ENCODE measurements at regions not wholly inside any gene's neighbourhood (a gene's known extent, or its start where the extent isn't known, plus 50 kb on each side); places are given as distances from the start of the nearest gene placed in this dataset.

DNA sequence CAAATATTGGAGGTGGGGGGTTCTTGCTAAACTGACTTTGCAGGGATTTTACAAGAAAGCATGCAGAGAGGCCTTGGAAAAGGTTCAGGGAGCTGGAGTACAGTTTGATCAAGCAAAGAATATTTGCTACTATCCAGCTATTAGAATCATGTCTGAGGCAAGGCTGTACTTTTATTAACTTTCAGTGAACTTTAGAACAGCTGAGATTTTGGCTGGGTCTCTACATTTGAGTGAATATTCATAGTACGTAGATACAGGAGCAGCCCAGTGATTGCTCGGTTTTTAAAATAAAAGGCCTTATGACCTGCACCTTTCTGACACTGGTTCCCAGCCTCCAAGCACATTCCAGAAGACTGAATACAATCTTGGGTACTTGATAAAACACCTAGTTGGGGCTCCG, 496.8 kb upstream of the AKR1E2 start:
- TF ChIP-seq, protein P1, sequence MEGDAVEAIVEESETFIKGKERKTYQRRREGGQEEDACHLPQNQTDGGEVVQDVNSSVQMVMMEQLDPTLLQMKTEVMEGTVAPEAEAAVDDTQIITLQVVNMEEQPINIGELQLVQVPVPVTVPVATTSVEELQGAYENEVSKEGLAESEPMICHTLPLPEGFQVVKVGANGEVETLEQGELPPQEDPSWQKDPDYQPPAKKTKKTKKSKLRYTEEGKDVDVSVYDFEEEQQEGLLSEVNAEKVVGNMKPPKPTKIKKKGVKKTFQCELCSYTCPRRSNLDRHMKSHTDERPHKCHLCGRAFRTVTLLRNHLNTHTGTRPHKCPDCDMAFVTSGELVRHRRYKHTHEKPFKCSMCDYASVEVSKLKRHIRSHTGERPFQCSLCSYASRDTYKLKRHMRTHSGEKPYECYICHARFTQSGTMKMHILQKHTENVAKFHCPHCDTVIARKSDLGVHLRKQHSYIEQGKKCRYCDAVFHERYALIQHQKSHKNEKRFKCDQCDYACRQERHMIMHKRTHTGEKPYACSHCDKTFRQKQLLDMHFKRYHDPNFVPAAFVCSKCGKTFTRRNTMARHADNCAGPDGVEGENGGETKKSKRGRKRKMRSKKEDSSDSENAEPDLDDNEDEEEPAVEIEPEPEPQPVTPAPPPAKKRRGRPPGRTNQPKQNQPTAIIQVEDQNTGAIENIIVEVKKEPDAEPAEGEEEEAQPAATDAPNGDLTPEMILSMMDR (IDR thresholded peaks at IDR 0.05; ENCODE audit: poor library complexity), result no peak
- TF ChIP-seq EZH2phosphoT487 (IDR thresholded peaks at IDR 0.05; ENCODE audit: low read depth, severe bottlenecking, unreplicated experiment), result no peak
